Kidney epithelial cell (primary cell): ENCODE measurements at regions not wholly inside any gene's neighbourhood (a gene's known extent, or its start where the extent isn't known, plus 50 kb on each side); places are given as distances from the start of the nearest gene placed in this dataset.

Experiments
- DNase-seq: peaks from one replicate; pipeline ENCODE4 v3.0.0-alpha.2; 2010; ENCODE audit warnings: low read depth
- H3K27me3 ChIP-seq: 2 replicates; pipeline ENCODE4 v1.6.0; 2011; ENCODE audit warnings: low read length; ENCODE audit not compliant: control insufficient read depth, insufficient read depth
- H3K36me3 ChIP-seq: 2 replicates; pipeline ENCODE4 v1.5.1; 2011; ENCODE audit warnings: low read length; ENCODE audit not compliant: control insufficient read depth, insufficient read depth
- H3K4me3 ChIP-seq: 2 replicates; pipeline ENCODE4 v1.5.1; 2011; ENCODE audit warnings: low read depth, mild to moderate bottlenecking, control low read depth, low read length
- CTCF ChIP-seq: IDR thresholded peaks from 2 replicates; pipeline ENCODE4 v1.5.1; 2011; ENCODE audit warnings: mild to moderate bottlenecking, moderate library complexity, low read length, control low read depth, inconsistent platforms; ENCODE audit not compliant: insufficient read depth, poor library complexity, severe bottlenecking

- no peak for DNase-seq
- peak; percentile 19 for TF ChIP-seq CTCF
- Histone ChIP-seq H3K4me3 (no peak overlapping the region), H3K27me3 (no peaks in the 10 kb centered on the region), H3K36me3 (no peaks in the 10 kb centered on the region)
Observed at GRCh38 chr9:78130004-78130403, 98.4 kb upstream of the GNAQ start.

DNA sequence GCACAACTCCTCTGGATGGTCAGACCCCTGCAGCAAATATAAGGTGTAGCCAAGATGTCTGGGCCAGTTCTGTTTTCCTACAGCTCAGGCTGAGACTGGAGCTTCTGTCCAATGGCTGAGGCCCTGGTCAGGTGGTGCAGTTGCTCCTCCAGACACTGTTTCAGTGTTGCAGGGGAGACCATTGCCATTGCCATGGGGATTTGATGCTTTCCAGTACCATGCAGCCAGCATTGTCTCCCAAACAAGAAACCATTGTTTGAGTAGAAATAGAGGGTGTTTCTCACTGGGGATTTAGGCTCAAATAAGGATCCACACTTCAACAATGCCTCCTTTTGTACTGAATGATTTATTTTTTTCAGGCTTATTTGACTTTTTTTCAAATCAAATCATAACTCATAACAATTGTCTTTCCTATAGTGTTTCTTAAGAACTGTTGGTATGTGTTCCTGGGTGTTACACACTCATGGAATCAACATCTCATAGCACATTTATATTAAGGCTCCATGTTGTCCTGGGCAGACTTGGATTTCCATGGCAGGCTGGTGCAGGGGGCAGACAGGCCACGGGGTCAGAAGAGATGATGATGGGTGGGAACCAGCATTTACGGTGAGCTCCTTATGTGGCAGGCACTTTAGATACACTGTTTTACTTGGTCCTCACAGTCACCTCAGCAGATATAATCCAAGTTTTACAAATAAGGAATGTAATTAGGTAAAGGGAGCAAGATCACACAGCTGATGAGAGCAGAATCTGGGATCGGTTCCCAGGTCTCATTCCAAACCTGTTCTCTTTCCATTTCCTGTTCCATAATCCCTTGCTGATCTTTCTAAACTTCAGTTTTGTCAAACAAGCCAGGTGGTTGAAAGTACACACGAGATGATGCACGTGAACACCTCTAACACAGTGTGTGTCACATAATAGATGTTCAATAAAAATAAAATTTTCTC is 95.9 kb upstream of the GNAQ start:
- DNase-seq = no peak
- H3K4me3 ChIP-seq = no peak overlapping the region
- no peaks in the 10 kb centered on the region for H3K36me3 ChIP-seq
- TF ChIP-seq CTCF = no peak
- H3K27me3 ChIP-seq = no peaks in the 10 kb centered on the region

DNA sequence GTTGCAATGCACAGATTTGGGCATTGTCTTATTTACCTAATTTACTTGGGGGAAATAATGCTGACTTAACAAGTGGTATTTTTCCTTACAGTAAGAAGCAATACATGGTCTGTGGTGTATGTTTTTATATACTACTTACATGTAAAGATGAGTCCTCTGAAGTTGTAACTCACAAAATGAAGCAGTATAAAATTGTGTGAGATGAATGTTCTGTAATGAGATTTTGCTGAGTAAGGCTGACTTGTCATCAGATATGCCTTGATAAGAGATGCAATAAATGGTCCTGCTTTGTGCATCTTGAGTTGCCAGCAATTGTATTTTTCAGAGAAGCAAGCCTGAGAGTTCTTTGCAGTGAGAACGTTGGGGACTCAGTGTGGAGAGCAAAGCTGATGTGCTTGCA is 92.2 kb upstream of the GNAQ start:
- Histone ChIP-seq H3K27me3 (no peaks in the 10 kb centered on the region), H3K4me3 (no peak overlapping the region), H3K36me3 (no peaks in the 10 kb centered on the region)
- TF ChIP-seq CTCF = no peak
- DNase-seq = no peak

- Histone ChIP-seq H3K36me3 (no peaks in the 10 kb centered on the region), H3K27me3 (no peaks in the 10 kb centered on the region), H3K4me3 (no peak overlapping the region)
- DNase-seq = no peak
- no peak for TF ChIP-seq CTCF
Observed at GRCh38 chr9:78122631-78123030, 91.0 kb upstream of the GNAQ start.

GRCh38 chr9:78121488-78121887 is 89.9 kb upstream of the GNAQ start:
- peak; percentile 19 for DNase-seq
- Histone ChIP-seq H3K4me3 (no peak overlapping the region), H3K36me3 (no peaks in the 10 kb centered on the region), H3K27me3 (no peaks in the 10 kb centered on the region)
- peak; percentile 79 for TF ChIP-seq CTCF
